Limb (tissue), 2 donors: ENCODE measurements at regions not wholly inside any gene's neighbourhood (a gene's known extent, or its start where the extent isn't known, plus 50 kb on each side); places are given as distances from the start of the nearest gene placed in this dataset.

Source experiments
- DNase-seq, 2 donors: peaks; one replicate each; pipeline ENCODE4 v3.0.0-alpha.2; 2016; ENCODE audit errors: extremely low spot score in 2 of 2

- DNase-seq, result no peak
Observed at GRCh38 chr7:28292834-28293526, 112.4 kb upstream of the JAZF1 start.

- DNase-seq, result no peak
Observed at GRCh38 chr7:28293527-28293835, 112.9 kb upstream of the JAZF1 start.

GRCh38 chr7:28296571-28297483, 115.5 kb upstream of the CREB5 start:
- DNase-seq, result no peak

- no peak for DNase-seq
Observed at GRCh38 chr7:28297801-28298459, 114.4 kb upstream of the CREB5 start.

- DNase-seq, result peak in 1 of 2 donors; percentile 56
Observed at GRCh38 chr7:28298870-28299518, 113.3 kb upstream of the CREB5 start.

- no peak for DNase-seq
Observed at GRCh38 chr7:28299556-28299955, 112.8 kb upstream of the CREB5 start.

- no peak for DNase-seq
Observed at GRCh38 chr7:28300488-28300887, 111.8 kb upstream of the CREB5 start.

GRCh38 chr7:28301148-28301641, 111.1 kb upstream of the CREB5 start:
- peak in 1 of 2 donors; percentile 64 for DNase-seq

- no peak for DNase-seq
Observed at GRCh38 chr7:28304290-28304689, 108.0 kb upstream of the CREB5 start.

- DNase-seq, result no peak
Observed at GRCh38 chr7:28309704-28310459, 102.4 kb upstream of the CREB5 start.

- DNase-seq, result no peak
Observed at GRCh38 chr7:28310460-28310848, 101.9 kb upstream of the CREB5 start.

GRCh38 chr7:28311670-28312069, 100.6 kb upstream of the CREB5 start:
- DNase-seq, result no peak

- DNase-seq, result no peak
Observed at GRCh38 chr7:28312948-28313347, 99.4 kb upstream of the CREB5 start.

GRCh38 chr7:28314841-28315240, 97.5 kb upstream of the CREB5 start:
- DNase-seq, result no peak

GRCh38 chr7:28315565-28316410, 96.5 kb upstream of the CREB5 start:
- DNase-seq, result peak in 1 of 2 donors; percentile 57

GRCh38 chr7:28316489-28316888, 95.8 kb upstream of the CREB5 start:
- no peak for DNase-seq

GRCh38 chr7:28318101-28318762, 94.1 kb upstream of the CREB5 start:
- DNase-seq, result no peak

- DNase-seq, result no peak
Observed at GRCh38 chr7:28323833-28324232, 88.5 kb upstream of the CREB5 start.

- DNase-seq, result no peak
Observed at GRCh38 chr7:28328146-28328545, 84.2 kb upstream of the CREB5 start.
